Transverse colon (tissue), 4 donors: ENCODE measurements at regions not wholly inside any gene's neighbourhood (a gene's known extent, or its start where the extent isn't known, plus 50 kb on each side); places are given as distances from the start of the nearest gene placed in this dataset.

Source experiments
- DNase-seq: peaks from one replicate; pipeline ENCODE4 v3.0.0-alpha.2; 2019
- H3K27ac ChIP-seq, 4 donors: fragments of 200-600 bp; sonication (generic); 2 replicates each; pipeline ENCODE4 v1.5.1; 2016 to 2018; ENCODE audit warnings: inconsistent platforms in 4 of 4
- H3K27me3 ChIP-seq: fragments of 200-600 bp; sonication (generic); 2 replicates; pipeline ENCODE4 v1.5.1; 2017; ENCODE audit warnings: inconsistent platforms
- H3K36me3 ChIP-seq, 4 donors: fragments of 200-600 bp; sonication (generic); 2 replicates each; pipeline ENCODE4 v1.5.1; 2017 to 2019; ENCODE audit warnings: inconsistent platforms in 4 of 4
- H3K4me1 ChIP-seq, 4 donors: fragments of 200-600 bp; sonication (generic); 2 replicates each; pipeline ENCODE4 v1.5.1; 2017 to 2020; ENCODE audit warnings: inconsistent platforms in 4 of 4
- H3K4me3 ChIP-seq, 4 donors: fragments of 200-600 bp; sonication (generic); 1 replicate in 1 of 4; 2 replicates in 3 of 4; pipeline versions ENCODE4 v1.5.1 to v1.6.1; 2017 to 2019; ENCODE audit warnings: inconsistent platforms in 4 of 4
- H3K9me3 ChIP-seq, 2 donors: fragments of 200-600 bp; sonication (generic); 2 replicates each; pipeline ENCODE4 v1.5.1; 2017 to 2019; ENCODE audit warnings: inconsistent platforms in 2 of 2
- EP300 ChIP-seq: sonication (generic); formaldehyde crosslinking; IDR thresholded peaks from one replicate; pipeline ENCODE4 v1.6.1; 2017; ENCODE audit warnings: antibody characterized with exemption, low read depth
- POLR2A ChIP-seq: fragments of 450-650 bp; IDR thresholded peaks from one replicate; pipeline ENCODE4 v1.6.1; 2016; ENCODE audit warnings: antibody characterized with exemption, mild to moderate bottlenecking, moderate library complexity
- POLR2AphosphoS5 ChIP-seq, 3 donors: sonication (generic); formaldehyde crosslinking; IDR thresholded peaks; one replicate each; pipeline ENCODE4 v1.6.1; 2016; ENCODE audit warnings: antibody characterized with exemption in 3 of 3
- WGBS, 2 donors: methylation state at CpG; one replicate each; pipeline ENCODE4 v1.1.5; 2018; ENCODE audit warnings: low coverage in 1 of 2; 5-methylcytosine and 5-hydroxymethylcytosine counted together
- in situ Hi-C, 4 donors: fragments of 200-750 bp; cut with MboI; loops; one replicate each; pipeline versions ENCODE4 v1.15.0 to v1.15.1; 2017; ENCODE audit warnings: low sequenced_read_pairs in 3 of 4, low pct_ligation_motif_present in 1 of 4, low pct_unique_long_range_greater_than_20kb in 1 of 4
- intact Hi-C: fragments of 100-400 bp; cut with DNase I; formaldehyde crosslinking; loops from one replicate; pipeline ENCODE4 v1.15.1; 2023; ENCODE audit warnings: low total_unique reads
- TF ChIP-seq, protein P1 (sequence below), 5 experiments: fragments of 200-600 bp in 3 of 5; fragments of 450-650 bp in 2 of 5; sonication (generic) in 3 of 5; IDR thresholded peaks; 1 replicate in 2 of 5; 2 replicates in 3 of 5; pipeline ENCODE4 v1.5.1; 2016 to 2017; ENCODE audit warnings: antibody characterized with exemption in 5 of 5, inconsistent platforms in 3 of 5, mild to moderate bottlenecking in 2 of 5, moderate library complexity in 1 of 5

DNA sequence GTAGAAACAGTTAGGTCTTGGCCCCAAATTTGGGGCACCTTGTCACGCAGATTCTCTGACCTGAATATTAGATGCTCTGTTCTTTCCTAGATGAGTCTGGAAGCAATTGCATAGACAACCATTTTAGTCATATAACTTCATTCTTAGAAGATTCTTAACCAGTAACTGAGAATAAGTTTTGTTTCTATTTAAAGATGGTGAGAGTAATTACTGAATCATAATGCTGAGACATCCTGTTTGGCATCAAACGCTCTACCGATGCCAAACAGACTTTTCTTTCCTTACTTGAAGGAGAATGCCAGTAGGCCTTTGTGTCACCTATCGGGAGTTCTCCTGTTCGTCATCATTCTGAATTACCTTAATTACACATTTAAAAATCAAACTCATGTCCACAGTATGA is 131.6 kb upstream of the ID4 start:
- no peaks in the 10 kb centered on the region for H3K36me3 ChIP-seq
- in situ Hi-C loops = no loop called here
- no peaks in the 10 kb centered on the region for H3K4me1 ChIP-seq
- H3K27ac ChIP-seq = no peak overlapping the region
- H3K27me3 ChIP-seq = no peaks in the 10 kb centered on the region
- H3K4me3 ChIP-seq = no peak overlapping the region
- H3K9me3 ChIP-seq = no peaks in the 10 kb centered on the region
- intact Hi-C loops = no loop called here
- WGBS, 2 donors = 89 to 94% methylated on average over 4 to 5 of the region's 5 CpGs
- DNase-seq = no peak
- TF ChIP-seq, protein P1, sequence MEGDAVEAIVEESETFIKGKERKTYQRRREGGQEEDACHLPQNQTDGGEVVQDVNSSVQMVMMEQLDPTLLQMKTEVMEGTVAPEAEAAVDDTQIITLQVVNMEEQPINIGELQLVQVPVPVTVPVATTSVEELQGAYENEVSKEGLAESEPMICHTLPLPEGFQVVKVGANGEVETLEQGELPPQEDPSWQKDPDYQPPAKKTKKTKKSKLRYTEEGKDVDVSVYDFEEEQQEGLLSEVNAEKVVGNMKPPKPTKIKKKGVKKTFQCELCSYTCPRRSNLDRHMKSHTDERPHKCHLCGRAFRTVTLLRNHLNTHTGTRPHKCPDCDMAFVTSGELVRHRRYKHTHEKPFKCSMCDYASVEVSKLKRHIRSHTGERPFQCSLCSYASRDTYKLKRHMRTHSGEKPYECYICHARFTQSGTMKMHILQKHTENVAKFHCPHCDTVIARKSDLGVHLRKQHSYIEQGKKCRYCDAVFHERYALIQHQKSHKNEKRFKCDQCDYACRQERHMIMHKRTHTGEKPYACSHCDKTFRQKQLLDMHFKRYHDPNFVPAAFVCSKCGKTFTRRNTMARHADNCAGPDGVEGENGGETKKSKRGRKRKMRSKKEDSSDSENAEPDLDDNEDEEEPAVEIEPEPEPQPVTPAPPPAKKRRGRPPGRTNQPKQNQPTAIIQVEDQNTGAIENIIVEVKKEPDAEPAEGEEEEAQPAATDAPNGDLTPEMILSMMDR (IDR thresholded peaks at IDR 0.05) = no peak
- TF ChIP-seq POLR2AphosphoS5 (IDR thresholded peaks at IDR 0.05) (no peak), EP300 (no peak), POLR2A (no peak)

DNA sequence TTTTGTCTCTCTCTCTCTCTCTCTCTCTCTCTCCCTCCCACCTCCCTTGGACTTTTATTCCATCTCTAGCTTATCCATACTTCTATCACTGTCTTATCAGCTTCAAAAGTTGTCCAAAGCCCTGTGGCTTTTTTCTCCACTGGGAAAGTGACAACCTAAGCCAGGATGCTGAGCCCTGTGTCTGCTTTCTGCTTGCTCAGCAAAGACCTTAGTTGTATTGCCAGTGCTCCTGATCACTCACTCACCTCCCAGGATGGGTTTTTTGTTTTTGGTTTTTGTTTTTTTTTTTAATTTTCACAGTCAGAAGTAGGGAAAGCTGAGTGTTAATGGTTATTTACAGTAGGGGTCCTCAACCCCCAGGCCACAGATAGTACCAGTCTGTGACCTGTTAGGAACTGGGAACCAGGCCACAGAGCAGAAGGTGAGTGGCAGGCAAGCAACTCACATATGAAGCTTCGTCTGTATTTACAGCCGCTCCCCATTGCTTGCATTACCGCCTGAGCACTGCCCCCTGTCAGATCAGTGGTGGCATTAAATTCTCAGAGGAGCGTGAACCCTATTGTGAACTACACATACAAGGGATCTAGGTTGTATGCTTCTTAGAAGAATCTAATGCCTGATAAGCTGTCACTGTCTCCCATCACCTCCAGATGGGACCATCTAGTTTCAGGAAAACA is 125.0 kb upstream of the ID4 start:
- Histone ChIP-seq H3K4me3 (no peak overlapping the region), H3K36me3 (no peaks in the 10 kb centered on the region), H3K9me3 (no peaks in the 10 kb centered on the region), H3K27me3 (no peaks in the 10 kb centered on the region), H3K4me1 (no peaks in the 10 kb centered on the region), H3K27ac (no peak overlapping the region)
- DNase-seq = no peak
- in situ Hi-C loops = no loop called here
- TF ChIP-seq POLR2AphosphoS5 (IDR thresholded peaks at IDR 0.05) (no peak), POLR2A (no peak), EP300 (no peak)
- TF ChIP-seq, protein P1 (IDR thresholded peaks at IDR 0.05) = no peak
- intact Hi-C loops = no loop called here
- WGBS, 2 donors = 67 to 90% methylated on average over 1 to 4 of the region's 4 CpGs

- no peaks in the 10 kb centered on the region for H3K9me3 ChIP-seq
- no peak overlapping the region for H3K27ac ChIP-seq
- no peak for TF ChIP-seq POLR2A
- no peak for TF ChIP-seq EP300
- TF ChIP-seq, protein P1 (IDR thresholded peaks at IDR 0.05) = no peak
- no peak for TF ChIP-seq POLR2AphosphoS5 (IDR thresholded peaks at IDR 0.05)
- H3K4me3 ChIP-seq = no peak overlapping the region
- no peaks in the 10 kb centered on the region for H3K36me3 ChIP-seq
- no peaks in the 10 kb centered on the region for H3K4me1 ChIP-seq
- H3K27me3 ChIP-seq = no peaks in the 10 kb centered on the region
- in situ Hi-C loops (no loop called here), intact Hi-C loops (no loop called here)
- WGBS, 2 donors = 78 to 92% methylated on average over 1 of the region's 1 CpG
- no peak for DNase-seq
Observed at GRCh38 chr6:19712998-19713397, 124.2 kb upstream of the ID4 start.

DNA sequence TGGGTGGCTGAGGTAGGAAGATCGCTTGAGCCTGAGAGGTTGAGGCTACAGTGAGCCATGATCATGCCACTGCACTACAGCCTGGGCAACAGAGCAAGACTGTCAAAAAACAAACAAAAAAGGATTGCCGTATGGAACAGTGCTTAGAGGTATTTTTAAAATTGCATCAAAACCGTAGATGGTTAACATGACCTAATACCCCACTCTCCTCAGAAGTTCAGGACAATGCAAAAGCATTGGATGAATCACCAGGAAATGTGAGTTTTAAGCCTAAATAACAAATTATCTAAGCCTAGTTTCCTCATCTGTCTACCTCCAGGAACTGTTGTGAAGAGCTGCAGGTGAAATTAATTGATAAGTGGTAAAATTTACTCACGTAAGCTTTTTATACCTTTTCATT is 123.8 kb upstream of the ID4 start:
- Histone ChIP-seq H3K36me3 (no peaks in the 10 kb centered on the region), H3K4me1 (no peaks in the 10 kb centered on the region), H3K4me3 (no peak overlapping the region), H3K9me3 (no peaks in the 10 kb centered on the region), H3K27ac (no peak overlapping the region), H3K27me3 (no peaks in the 10 kb centered on the region)
- intact Hi-C loops = no loop called here
- 93 to 100% methylated on average over 3 to 4 of the region's 4 CpGs for WGBS, 2 donors
- DNase-seq = no peak
- in situ Hi-C loops = no loop called here
- TF ChIP-seq POLR2A = no peak
- TF ChIP-seq POLR2AphosphoS5 (IDR thresholded peaks at IDR 0.05) = no peak
- no peak for TF ChIP-seq EP300
- TF ChIP-seq, protein P1 (IDR thresholded peaks at IDR 0.05) = no peak
